ENCODE measurements at regions not wholly inside any gene's neighbourhood (a gene's known extent, or its start where the extent isn't known, plus 50 kb on each side); places are given as distances from the start of the nearest gene placed in this dataset.

GRCh38 chr6:143608906-143609305 is 68.9 kb upstream of the PHACTR2 start:
- Histone ChIP-seq H3K4me2 (no peak overlapping the region), H3K4me3 (no peak overlapping the region), H3K36me3 (no peaks in the 10 kb centered on the region), H3F3A (ENCODE audit: low read depth) (peaks cover 4% of the 10 kb centered on the region), H3K27ac (no peak overlapping the region), H3K4me1 (peaks cover 27% of the 10 kb centered on the region), H2AFZ (replicated peaks) (no peak overlapping the region), H3K9me3 (ENCODE audit: low read depth) (no peaks in the 10 kb centered on the region), H3K9ac (no peak overlapping the region), H4K20me1 (ENCODE audit: low read depth) (no peaks in the 10 kb centered on the region), H3K27me3 (no peaks in the 10 kb centered on the region), H3K79me2 (ENCODE audit: low read depth) (no peaks in the 10 kb centered on the region)
- H3K9me3 Mint-ChIP-seq, result no peaks in the 10 kb centered on the region
- H3K27ac Mint-ChIP-seq, result no peak overlapping the region
- H3K4me1 Mint-ChIP-seq, result peaks cover 23% of the 10 kb centered on the region
- no peak for TF ChIP-seq CTCF (IDR thresholded peaks at IDR 0.05)
- TF ChIP-seq EZH2phosphoT487 (IDR thresholded peaks at IDR 0.05), result no peak
- no peak for TF ChIP-seq EZH2 (IDR thresholded peaks at IDR 0.05)
- no peak overlapping the region for H3K4me3 Mint-ChIP-seq
- H3K27me3 Mint-ChIP-seq (ENCODE audit: insufficient read depth, low read depth), result no peaks in the 10 kb centered on the region
- H3K36me3 Mint-ChIP-seq, result no peaks in the 10 kb centered on the region
- DNase-seq (ENCODE audit: low spot score), result no peak

- Mint-ChIP-seq H3K9me3 (no peaks in the 10 kb centered on the region), H3K4me1 (peaks cover 23% of the 10 kb centered on the region), H3K4me3 (no peak overlapping the region), H3K27ac (no peak overlapping the region), H3K27me3 (ENCODE audit: insufficient read depth, low read depth) (no peaks in the 10 kb centered on the region), H3K36me3 (no peaks in the 10 kb centered on the region)
- peaks cover 4% of the 10 kb centered on the region for H3F3A ChIP-seq (ENCODE audit: low read depth)
- H3K4me3 ChIP-seq, result no peak overlapping the region
- no peak overlapping the region for H3K9ac ChIP-seq
- no peaks in the 10 kb centered on the region for H3K27me3 ChIP-seq
- DNase-seq (ENCODE audit: low spot score), result peak; percentile 31
- peak overlapping the region; percentile 47 for H3K4me2 ChIP-seq
- H2AFZ ChIP-seq (replicated peaks), result no peak overlapping the region
- H3K36me3 ChIP-seq, result no peaks in the 10 kb centered on the region
- TF ChIP-seq CTCF (IDR thresholded peaks at IDR 0.05) (no peak), EZH2phosphoT487 (IDR thresholded peaks at IDR 0.05) (no peak), EZH2 (IDR thresholded peaks at IDR 0.05) (no peak)
- H3K27ac ChIP-seq, result no peak overlapping the region
- no peaks in the 10 kb centered on the region for H3K9me3 ChIP-seq (ENCODE audit: low read depth)
- peaks cover 27% of the 10 kb centered on the region for H3K4me1 ChIP-seq
- no peaks in the 10 kb centered on the region for H3K79me2 ChIP-seq (ENCODE audit: low read depth)
- no peaks in the 10 kb centered on the region for H4K20me1 ChIP-seq (ENCODE audit: low read depth)
Measured at GRCh38 chr6:143607974-143608373, 69.8 kb upstream of the PHACTR2 start.

- Histone ChIP-seq H3K4me1 (peaks cover 25% of the 10 kb centered on the region), H3F3A (ENCODE audit: low read depth) (peaks cover 4% of the 10 kb centered on the region), H3K27ac (no peak overlapping the region), H2AFZ (replicated peaks) (no peak overlapping the region), H4K20me1 (ENCODE audit: low read depth) (no peaks in the 10 kb centered on the region), H3K27me3 (no peaks in the 10 kb centered on the region), H3K4me2 (no peak overlapping the region), H3K36me3 (no peaks in the 10 kb centered on the region), H3K9ac (no peak overlapping the region), H3K79me2 (ENCODE audit: low read depth) (no peaks in the 10 kb centered on the region), H3K9me3 (ENCODE audit: low read depth) (no peaks in the 10 kb centered on the region), H3K4me3 (no peak overlapping the region)
- no peak for DNase-seq (ENCODE audit: low spot score)
- no peak overlapping the region for H3K4me3 Mint-ChIP-seq
- no peak overlapping the region for H3K27ac Mint-ChIP-seq
- no peaks in the 10 kb centered on the region for H3K9me3 Mint-ChIP-seq
- TF ChIP-seq CTCF (IDR thresholded peaks at IDR 0.05) (no peak), EZH2phosphoT487 (IDR thresholded peaks at IDR 0.05) (no peak), EZH2 (IDR thresholded peaks at IDR 0.05) (no peak)
- H3K4me1 Mint-ChIP-seq, result peaks cover 23% of the 10 kb centered on the region
- H3K36me3 Mint-ChIP-seq, result no peaks in the 10 kb centered on the region
- no peaks in the 10 kb centered on the region for H3K27me3 Mint-ChIP-seq (ENCODE audit: insufficient read depth, low read depth)
Measured at GRCh38 chr6:143607168-143607567, 70.6 kb upstream of the PHACTR2 start.
